UCSD-AML1 (cell line): ENCODE measurements at regions not wholly inside any gene's neighbourhood (a gene's known extent, or its start where the extent isn't known, plus 50 kb on each side); places are given as distances from the start of the nearest gene placed in this dataset.

Experiments
- DNase-seq: peaks from one replicate; lab custom pipeline; 2025; ENCODE audit not compliant: unreplicated experiment; lab: John Stamatoyannopoulos, UW

DNA sequence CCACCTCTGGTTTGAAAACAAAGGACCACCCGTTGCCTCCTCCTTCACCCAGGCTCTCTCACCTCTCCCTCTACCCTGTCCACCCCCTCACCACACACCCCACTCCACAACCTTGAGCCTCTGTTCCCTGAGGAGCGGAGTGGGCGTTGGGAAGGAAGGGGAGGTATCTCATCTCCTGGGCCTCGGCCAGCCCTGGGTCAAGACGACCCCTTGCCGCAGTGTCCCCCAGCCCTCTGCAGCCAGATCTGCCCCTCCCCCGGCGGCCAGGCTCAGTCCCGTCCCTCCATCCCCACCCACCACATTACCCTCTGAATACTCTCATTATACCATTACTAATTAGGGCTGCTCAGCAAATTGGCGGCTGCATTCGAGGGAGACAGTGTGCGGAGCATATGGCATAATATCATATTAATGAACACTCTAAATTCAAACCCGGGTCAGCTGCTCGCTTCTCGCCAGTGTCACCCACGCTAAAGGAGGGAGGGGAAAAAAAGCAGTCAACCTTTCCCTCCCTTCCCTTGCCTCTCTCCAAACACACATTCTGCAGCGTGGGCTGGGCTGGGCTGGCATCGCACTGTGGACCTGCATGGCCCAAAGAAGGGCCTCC lies 123.2 kb upstream of the LHX1 start:
- DNase-seq = no peak

DNA sequence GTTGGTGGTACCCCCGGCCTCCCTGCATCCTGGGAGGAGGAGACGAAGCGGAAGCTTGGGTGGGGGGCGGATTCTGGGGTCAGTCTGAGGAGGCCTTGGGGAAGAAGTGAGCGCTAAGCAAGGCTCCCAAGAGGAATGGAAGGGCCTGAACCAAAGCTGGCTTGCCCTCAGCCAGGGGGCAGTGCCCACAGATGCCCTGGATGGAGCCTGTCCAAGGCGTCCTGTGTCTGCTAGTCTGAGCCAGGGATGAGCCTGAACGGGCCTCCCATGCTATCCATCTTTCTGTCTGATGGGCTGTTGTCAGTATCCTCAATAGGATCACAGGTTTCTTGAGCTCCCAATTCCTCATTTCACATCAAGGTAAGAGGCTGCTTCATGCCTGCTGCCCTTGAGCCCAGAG lies 122.3 kb upstream of the LHX1 start:
- DNase-seq = no peak

DNA sequence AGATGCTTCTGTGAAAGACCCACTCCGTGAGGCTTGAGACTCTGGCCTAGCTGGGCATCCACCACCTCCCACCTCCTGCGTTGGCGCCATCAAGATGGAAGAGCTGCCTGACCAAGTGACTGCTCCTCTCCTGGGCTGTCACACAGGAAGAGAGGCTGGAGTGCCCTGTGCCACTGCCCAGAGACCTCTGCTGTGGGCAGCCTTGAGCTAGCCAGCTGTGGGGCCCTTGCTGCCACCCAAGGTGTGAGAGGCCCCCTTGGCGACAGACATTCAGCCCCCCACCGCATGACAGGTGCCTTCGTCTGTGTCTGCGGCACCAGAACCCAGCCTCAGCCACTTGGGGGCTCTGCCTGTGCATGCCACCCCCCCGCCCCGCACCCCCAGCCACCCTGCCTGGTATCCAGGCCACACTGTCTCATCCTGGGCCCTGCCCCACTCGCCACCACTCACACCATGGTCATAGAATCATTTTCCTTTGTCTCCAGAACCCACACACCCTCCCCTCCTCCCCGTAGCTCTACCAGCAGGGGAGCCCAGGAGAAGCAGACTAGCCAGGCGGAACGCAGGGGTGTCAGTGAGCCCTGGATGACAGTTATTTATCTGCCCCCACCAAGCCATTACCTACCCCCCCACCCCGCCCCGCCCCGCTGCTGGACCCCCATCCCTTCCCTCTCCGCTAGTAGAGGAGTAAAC lies 120.9 kb upstream of the LHX1 start:
- DNase-seq = no peak

DNA sequence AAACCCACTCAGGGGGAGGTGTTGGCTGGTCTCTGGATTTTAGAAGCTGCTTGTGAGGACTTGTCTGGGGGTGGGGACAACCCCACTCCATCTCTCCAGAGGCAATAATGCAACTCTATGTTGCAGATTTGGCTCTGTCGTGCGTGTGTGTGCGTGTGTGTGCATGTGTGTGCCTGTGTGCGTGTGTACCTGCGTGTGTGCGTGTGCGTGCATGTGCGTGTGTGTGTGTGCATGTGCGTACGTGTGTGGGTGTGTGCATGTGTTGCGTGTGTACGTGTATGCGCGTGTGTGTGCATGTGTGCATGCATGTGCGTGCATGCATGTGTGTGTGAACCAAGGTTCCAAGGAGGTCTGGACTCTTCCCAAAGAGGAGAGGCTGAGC lies 120.4 kb upstream of the LHX1 start:
- no peak for DNase-seq

DNA sequence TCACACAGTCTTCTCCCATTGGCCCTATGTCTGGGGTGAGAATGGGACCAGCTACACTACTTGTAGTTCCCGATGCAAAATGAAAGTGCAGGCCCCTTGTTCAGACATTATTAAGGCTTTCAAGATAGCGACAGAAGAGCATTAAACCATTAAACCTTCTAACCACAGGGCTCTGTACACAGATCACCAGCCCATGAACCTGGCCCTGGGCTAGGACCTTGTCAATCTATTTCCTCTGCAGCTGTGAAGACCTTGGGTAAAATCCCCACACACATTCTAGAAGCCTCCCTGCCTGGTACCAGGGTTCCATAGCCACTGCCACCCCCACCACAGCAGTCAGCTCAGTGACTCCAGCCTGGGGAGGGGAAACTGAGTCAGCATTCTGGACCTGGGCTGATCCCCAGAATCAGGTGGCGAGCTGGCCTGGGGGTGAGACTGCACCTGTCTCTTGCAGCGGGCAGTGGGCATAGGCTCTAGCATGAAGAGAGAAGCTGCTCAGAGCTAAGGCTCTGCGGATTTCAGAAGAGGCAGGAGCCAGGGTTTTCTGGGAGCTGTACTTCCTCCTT lies 119.7 kb upstream of the LHX1 start:
- no peak for DNase-seq

DNA sequence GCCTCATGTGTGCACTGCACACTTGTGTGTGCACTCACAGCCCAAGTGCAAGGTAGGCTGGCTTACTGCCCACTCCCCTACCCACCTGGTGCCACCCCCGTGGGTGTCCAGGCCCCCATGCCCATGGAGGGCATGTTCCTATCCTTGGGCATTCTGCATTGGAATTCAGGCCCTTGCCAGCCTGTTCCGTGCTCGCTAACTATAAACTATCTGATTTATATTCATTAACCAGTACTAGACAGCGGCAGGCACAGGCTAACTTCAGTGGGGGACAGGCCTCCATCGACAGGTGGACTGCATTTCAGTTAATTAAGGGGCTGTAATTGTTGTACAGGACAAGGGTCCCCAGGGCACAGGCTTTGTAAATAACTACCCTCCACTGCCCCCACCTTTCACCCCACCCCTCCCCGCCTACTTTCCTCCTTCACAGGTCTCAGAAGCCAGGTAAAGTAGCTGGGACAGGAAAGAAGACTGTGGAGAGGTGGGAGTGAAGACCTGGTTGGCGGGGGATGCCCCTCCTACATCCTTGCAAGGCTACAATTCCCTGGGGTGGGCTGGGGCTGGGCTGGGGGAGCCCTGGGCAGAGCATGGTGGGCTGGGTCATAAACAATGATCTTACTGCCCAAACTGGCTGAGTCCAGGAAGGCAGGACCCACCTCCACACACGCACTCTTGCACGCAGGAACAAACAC lies 119.0 kb upstream of the LHX1 start:
- DNase-seq = no peak

DNA sequence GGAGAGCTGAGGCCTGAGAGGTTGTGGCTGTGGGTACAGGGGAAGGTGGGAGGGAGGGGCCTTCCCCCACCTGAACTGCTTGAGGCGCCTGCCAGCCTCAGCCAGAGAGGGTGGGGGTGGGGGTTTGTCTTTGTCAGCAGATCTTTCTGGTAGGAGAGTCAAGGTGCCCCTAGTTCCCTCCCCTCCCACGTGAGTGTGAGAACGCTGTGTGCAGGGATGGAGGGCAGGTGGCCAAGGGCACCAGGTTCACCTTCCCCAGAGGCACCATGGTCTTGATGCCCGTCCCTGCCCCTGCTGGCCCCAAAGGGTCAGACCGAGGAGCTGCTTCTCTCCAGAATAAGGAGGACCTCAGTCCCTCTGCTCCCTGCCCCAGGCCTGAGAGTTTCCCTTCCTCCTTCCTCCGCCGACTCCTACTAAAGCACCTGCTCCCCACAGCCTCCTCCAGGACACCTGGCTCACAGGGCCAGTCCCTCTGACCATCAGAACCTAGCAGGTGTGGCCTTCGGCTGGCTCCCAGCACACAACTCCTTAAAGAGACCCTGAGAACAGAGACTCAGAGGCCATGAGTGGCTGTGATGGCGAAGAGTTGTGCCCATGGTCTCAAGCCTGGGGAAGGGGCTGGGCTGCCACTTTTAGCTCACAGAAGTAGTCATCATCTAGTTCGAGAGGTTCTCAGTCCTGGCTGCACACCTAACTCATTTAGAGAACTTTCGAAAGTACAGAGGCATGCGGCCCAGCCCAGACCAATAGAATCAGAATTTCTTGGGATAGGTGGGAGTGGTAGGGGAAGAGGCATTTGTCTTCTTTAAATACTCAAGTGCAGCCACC lies 113.2 kb upstream of the LHX1 start:
- no peak for DNase-seq

DNA sequence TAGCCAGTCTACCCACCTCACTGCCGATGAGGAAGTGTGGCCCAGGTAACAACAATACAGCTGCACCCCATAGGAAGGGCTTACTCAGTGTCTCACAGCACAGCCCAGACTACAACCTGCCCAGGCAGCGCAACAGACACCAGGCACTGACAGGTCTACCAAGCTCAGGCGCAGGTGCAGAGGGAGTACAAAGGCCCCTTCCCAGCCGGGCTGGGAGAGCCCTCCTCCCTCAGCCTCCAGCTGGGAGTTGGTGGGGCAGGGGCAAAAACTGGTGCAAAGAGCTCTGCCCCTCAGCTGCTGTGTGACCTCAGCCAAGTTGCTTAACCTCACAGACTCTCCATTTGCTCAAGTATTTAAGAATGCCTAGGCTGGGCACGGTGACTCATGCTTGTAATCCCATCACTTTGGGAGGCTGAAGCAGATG lies 112.6 kb upstream of the LHX1 start:
- no peak for DNase-seq

DNA sequence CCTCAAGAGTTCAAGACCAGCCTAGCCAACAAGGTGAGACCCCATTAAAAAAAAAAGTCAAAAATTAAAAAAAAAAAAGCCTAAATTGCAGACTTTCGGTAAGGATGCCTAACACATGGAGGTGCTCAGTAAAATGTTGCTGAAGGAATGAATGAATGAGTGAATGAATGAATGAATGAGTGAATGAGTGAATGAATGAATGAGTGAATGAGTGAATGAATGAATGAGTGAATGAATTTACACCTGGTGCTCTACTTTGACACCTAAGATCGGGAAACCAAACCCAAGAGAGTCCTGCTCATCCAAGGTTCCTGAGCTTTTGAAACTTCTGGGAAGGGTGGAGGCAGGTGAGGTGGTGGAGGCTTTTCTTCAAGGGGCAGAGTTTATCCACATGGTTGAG lies 112.2 kb upstream of the LHX1 start:
- DNase-seq = no peak

DNA sequence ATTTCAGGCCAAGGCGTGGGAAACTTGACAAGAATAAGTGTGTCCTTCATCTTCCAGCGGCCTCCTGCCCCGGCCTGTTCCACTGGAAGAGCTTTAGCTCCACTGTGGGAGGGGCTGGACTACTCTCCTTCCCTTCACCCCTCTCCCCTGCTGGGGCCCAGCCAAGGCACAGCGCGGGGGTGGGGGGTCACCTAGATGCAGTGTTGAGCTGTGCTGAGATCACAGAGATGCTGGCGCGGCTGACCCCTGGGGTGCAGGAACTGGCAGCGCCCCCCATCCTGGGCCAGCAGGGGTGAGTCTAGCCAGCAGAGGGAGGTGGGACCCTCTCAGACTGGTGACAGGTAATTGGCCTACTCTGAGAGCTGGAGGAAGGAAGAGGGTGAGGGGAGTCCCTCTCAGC lies 111.8 kb upstream of the LHX1 start:
- DNase-seq = no peak

DNA sequence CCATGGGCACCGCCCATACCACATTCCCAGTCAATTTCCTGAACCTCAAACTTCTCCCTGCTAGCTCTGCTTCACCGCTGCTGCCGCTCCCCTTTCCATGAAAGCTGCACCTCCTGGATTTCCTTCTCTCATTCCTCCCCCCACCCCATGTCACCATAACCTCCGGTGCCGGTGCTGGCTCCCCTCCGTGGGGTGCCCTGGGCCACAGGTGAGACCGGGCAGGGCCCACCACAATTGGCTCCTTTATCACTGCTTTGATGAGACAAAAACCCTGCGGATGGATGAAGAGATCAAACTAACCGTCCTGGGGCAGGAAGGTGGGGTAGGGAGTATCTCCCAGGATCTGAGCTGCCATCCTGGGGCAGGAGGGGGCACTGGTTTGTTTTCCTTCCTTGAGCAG lies 111.3 kb upstream of the LHX1 start:
- no peak for DNase-seq

DNA sequence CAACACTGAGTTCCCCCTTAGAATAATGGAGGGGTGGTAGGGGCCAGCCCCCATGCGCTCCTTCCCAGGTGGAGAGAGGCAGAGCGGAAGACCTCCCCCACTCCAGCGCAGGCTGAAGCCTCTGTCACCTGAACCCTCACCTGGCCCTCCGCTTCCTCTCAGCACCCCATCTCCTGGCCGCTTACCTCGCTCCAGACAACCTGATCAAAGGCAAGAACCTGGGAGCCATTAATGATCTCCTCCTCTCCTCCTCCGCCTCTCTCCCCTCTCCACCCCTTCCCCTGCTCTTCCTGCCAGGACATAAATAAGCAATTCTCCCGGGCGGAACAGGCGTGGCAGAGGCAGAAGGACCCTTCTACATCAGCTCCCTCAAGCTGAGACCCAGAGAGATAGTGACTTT lies 110.2 kb upstream of the LHX1 start:
- DNase-seq = no peak

DNA sequence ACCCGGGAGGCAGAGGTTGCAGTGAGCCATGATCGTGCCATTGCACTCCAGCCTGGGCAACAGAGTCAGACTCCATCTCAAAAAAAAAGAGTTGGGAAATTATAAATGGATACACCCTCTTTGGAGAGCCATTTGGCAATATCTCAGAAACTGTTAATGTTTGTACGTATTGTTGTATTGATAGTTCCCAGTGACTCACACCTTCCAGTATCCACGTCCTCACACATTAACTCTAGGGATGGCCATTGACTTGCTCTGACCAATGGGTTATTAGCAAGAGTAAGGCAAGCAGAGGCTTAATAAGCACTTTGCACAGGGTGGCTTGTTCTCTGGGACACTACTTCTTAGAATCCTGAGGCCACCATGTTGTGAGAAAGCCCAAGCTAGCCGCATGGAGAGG lies 107.6 kb upstream of the LHX1 start:
- DNase-seq = no peak

DNA sequence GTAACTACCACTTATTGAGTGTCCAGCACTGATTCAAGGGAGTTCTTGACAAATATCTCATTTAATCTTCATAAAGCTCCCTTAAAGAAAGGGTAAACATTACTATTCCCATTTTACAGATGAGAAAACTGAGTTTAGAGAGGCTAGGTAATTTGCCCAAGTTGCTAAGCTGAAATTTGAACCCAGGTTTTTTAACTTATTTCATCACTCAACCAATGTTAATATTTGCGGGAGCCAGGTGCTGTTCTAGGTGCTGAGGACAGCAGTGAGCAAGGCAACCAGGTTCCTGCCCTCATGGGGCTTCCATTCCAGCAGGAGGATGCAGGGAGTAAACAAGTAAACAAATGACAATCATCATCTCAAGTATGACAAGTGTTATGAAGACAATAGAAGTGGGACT lies 104.0 kb upstream of the LHX1 start:
- no peak for DNase-seq

DNA sequence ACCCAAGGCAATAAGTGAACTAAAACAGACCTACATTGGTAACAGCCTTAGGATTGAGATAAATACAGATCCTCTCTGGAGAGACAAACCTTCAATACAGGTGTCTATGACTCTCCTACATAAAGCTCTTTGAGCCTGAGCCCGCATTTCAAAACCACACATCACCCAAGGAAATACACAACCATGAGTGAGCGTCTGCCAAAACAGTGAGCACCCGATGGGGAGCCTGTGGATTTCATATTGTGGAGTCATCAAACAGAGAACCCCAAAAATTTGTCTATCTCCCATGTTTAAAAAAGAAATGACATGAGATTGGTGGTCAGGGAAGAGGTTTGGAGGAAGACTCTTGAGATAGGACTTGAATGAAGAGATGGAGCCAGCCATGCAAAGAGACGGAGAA lies 102.2 kb upstream of the LHX1 start:
- DNase-seq = no peak

DNA sequence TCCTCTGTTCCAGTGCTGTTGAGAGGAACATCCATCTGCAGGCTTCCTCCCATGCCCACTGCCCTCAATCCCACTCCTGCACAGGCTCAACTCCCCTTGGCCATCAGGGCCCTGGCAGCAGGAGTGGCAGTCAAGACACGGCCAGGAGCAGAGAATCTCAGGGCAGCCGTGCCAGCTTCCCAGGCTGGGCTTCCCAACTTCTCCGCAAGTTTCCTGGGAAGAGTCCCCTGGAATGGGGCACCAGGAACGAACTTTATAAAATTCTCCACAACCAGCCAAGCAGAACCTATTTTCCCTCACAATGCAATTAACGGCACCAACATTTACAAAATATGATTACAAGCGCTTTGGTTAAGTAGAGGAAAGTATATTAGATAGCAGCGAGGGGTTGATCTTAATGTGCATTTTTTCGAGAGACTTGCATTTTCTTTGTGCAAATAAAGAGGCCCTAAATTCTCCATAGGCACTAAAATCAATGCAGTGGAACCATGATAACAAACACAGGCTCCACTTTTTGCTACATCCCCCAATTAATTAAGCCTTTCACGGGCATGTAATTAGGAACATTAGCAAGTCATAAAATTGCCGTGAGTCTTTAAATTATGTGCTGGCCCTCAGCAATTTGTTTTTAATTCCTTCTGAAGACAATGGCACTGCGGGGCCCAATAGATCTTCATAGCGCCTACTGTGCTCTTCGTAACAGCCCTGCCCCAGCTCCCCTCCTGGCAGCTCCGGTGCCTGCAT lies 99.9 kb upstream of the LHX1 start:
- DNase-seq = no peak

DNA sequence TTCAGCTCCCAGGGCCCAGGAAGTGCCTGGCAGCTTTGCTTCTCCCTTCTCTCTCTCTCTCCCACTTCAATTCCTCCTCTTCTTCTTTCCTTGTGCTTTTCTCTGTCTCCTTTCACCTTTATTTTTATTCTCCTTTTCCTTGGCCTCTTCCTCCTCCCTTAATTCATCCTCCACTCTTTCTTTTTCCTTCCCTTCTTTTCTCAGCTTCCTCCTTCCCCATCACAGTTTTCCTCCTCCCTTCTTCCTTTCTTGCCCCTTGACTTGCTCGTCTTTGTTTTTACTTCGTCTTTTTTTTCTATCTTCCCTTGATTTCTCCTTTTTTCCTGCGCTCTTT lies 99.4 kb upstream of the LHX1 start:
- no peak for DNase-seq

DNA sequence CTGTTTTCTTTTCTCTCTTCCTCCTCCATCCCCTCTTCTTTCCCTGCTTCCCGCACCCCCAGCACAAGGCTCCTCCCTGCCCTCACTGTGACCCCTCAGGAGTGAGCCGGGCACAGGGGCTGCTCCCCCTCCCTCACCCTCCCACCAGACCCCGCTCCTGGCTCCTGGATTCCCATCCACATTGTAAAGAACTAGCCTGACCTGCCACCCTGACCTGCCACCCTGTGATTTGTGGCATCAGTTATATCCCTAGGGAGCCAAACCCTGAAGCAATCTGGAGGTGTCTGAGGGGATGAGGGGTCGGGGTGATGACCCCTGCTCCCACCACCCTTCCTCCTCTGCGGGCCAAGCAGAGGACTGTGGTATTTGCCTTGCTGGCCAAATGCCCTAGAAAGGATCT lies 98.0 kb upstream of the LHX1 start:
- DNase-seq = no peak

DNA sequence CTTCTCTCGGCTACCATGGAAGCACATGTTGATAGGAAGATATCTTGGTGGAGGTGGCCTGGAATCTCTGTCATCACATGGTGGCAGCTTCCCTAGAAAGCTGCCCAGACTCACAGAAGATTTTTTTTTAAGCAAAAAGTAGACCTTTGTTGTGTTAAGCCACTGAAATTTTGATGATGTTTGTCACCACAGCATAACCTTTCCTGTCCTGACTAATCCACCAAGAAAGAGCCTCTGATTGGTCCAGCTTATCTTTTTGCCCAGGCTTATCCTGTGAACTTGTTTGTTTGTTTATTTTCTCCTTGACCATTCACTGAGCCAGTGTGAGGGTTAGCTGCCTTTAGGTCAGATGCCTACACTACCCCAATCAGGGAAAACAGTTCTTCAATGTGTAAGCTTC lies 96.5 kb upstream of the LHX1 start:
- DNase-seq = no peak

DNA sequence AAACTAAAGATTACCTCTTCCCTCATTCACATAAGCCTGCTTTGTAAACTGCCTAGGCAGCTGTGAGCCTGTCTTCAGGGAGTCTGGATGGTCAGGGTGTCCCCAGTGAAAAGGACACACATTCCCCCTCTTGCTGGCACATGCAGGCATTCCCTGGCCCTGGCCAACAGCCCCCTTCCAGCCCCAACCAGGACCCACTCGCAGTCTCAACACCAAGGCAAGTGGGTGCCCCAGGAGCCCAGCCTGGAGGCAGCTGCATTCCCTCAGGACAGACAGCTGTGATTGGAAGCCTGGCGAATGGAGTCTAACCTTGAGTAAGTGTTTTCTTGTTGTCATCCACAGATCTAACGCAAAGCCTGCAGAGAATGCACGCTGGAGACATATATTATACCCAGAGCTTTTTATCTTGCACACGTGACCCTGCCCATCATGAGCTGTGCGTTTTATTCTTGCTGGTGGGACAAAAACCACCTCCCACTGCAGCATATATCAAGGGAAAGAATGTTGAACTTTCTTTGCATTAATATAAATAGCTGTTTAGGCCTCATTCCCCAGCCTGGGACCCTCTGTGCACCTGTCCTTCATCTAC lies 95.0 kb upstream of the LHX1 start:
- no peak for DNase-seq
